SH-SY5Y (cell line): ENCODE measurements at regions not wholly inside any gene's neighbourhood (a gene's known extent, or its start where the extent isn't known, plus 50 kb on each side); places are given as distances from the start of the nearest gene placed in this dataset.

ENCODE experiments used
- GATA2 ChIP-seq: IDR thresholded peaks from 2 replicates; pipeline ENCODE4 v1.6.1; 2011; ENCODE audit warnings: mild to moderate bottlenecking, low read depth, low read length
- GATA3 ChIP-seq: IDR thresholded peaks from 2 replicates; pipeline ENCODE4 v1.6.1; 2011; ENCODE audit warnings: low read depth, mild to moderate bottlenecking, low read length, moderate library complexity

GRCh38 chr3:135862361-135862760 is 103.2 kb upstream of the PPP2R3A start:
- no peak for TF ChIP-seq GATA2
- TF ChIP-seq GATA3: no peak

- TF ChIP-seq GATA2 (no peak), GATA3 (no peak)
Measured at GRCh38 chr3:135864060-135864459, 101.5 kb upstream of the PPP2R3A start.

GRCh38 chr3:135865085-135865484 is 100.4 kb upstream of the PPP2R3A start:
- TF ChIP-seq GATA3 (no peak), GATA2 (no peak)

- TF ChIP-seq GATA3: no peak
- no peak for TF ChIP-seq GATA2
Measured at GRCh38 chr3:135865553-135865952, 100.0 kb upstream of the PPP2R3A start.

GRCh38 chr3:135867911-135868310 is 97.6 kb upstream of the PPP2R3A start:
- no peak for TF ChIP-seq GATA2
- TF ChIP-seq GATA3: no peak

- no peak for TF ChIP-seq GATA3
- TF ChIP-seq GATA2: no peak
Measured at GRCh38 chr3:135868801-135869200, 96.7 kb upstream of the PPP2R3A start.

GRCh38 chr3:135869439-135870105 is 96.0 kb upstream of the PPP2R3A start:
- TF ChIP-seq GATA3 (no peak), GATA2 (no peak)

DNA sequence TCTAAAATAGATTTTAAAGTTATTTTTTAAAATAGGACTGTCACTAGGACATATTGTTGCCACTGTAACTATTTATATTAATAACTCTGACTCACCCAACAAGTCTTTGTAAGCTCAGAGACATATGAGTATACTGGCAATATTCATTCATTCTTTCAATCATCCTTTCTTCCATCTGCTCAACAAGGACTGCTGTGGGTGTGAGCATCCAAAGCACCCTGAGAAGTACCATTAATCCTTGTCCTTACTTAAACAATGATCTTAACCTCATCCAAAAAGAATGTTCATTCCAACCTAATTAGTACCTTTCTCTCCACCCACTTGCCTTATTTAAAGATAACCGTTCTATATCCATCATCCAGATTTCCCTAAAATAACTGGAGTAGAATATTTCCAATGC is 94.2 kb upstream of the PPP2R3A start:
- TF ChIP-seq GATA3 (no peak), GATA2 (no peak)

- TF ChIP-seq GATA3: no peak
- no peak for TF ChIP-seq GATA2
Measured at GRCh38 chr3:135874035-135874434, 91.5 kb upstream of the PPP2R3A start.

- no peak for TF ChIP-seq GATA2
- no peak for TF ChIP-seq GATA3
Measured at GRCh38 chr3:135878501-135878900, 87.0 kb upstream of the PPP2R3A start.

- TF ChIP-seq GATA3 (no peak), GATA2 (no peak)
Measured at GRCh38 chr3:135885885-135886284, 79.6 kb upstream of the PPP2R3A start.

- TF ChIP-seq GATA2 (no peak), GATA3 (no peak)
Measured at GRCh38 chr3:135887220-135887619, 78.3 kb upstream of the PPP2R3A start.

GRCh38 chr3:135889443-135889842 is 76.1 kb upstream of the PPP2R3A start:
- no peak for TF ChIP-seq GATA3
- no peak for TF ChIP-seq GATA2

GRCh38 chr3:135891121-135891520 is 74.4 kb upstream of the PPP2R3A start:
- TF ChIP-seq GATA2: no peak

DNA sequence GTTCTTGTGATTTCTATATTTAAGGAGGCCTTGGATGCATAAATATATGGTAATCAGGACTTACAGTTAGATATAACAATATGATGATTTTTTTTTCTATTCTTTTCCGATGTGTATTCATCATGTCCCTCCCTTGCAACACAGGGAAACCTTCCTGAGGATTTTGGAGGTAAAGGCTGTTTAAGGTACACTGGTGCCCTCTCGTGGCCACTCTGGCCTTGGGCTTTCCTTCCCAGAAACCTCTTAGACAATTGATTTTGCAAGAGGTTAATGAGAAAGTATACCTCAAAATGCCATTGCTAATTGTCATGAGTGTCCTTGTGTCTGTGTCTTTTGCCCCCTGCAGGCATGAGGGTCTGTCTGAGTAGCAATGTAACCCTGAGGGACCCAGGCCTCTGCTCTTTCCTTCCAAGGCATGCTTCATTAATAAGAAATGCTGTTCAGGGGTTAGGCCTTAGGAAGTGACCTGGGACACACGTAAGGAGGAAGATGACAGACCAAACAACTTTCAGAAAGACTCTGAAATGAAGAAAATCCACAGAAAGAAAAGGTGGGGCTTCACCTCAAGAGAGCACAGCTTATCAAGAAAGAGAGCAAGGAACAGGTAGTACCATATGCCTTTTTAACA is 70.3 kb upstream of the PPP2R3A start:
- TF ChIP-seq GATA2 (no peak), GATA3 (no peak)

DNA sequence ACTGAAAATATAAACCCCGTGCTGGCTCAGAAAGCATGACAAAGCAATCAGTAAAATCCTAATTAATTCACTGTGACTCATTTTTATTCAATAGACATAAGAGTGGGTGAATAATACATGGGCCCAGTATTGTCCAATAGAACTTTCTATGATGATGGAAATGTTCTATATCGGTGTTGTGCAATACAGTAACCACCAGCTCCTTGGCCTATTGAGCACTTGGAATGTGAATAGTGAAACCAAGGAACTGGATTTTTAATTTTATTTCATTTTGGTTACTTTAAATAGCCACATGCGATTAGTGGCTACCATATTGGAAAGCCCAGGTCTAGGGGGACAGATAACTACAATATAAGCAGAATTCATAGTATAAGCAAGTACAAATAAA is 69.8 kb upstream of the PPP2R3A start:
- TF ChIP-seq GATA2 (no peak), GATA3 (no peak)

DNA sequence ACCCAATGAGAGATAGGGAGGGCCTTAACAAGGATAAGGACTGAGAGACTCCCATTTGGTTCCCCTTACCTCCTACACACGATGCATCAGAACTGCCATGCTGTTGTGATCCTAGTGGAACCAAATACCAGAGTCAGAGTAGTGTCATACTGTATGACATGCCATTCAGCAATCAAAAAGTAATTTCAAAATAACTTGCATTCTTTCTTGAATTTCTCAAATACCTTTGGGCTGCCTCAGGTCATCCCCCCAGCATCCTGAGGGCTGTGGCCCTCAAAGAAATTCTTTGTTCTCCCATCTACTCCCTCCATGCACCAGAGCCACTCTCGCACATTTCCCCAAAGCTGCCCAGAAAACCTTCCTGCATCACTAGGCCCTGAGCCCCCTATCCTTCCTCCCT is 68.9 kb upstream of the PPP2R3A start:
- TF ChIP-seq GATA3 (no peak), GATA2 (no peak)
